Aorta (tissue), 5 donors: ENCODE measurements at regions not wholly inside any gene's neighbourhood (a gene's known extent, or its start where the extent isn't known, plus 50 kb on each side); places are given as distances from the start of the nearest gene placed in this dataset.

ENCODE experiments used
- ATAC-seq: fragments of 200-7000 bp; cut with Tn5 transposase; one replicate; pipeline ENCODE4 v1.9.1; 2022; ENCODE audit warnings: moderate library complexity; ENCODE audit not compliant: low FRiP score
- DNase-seq, 2 donors: peaks; one replicate each; pipeline ENCODE4 v3.0.0-alpha.2; 2020
- H3K27ac ChIP-seq, 2 donors: one replicate each; pipeline ENCODE4 v1.5.1; 2013; ENCODE audit warnings: low read length in 2 of 2, mild to moderate bottlenecking in 2 of 2, moderate library complexity in 2 of 2, control low read depth in 1 of 2, inconsistent platforms in 1 of 2, low read depth in 1 of 2
- H3K27me3 ChIP-seq, 2 donors: one replicate each; pipeline ENCODE4 v1.6.1; 2013; ENCODE audit warnings: control low read depth in 1 of 2, low read length in 1 of 2, mild to moderate bottlenecking in 1 of 2, moderate library complexity in 1 of 2; ENCODE audit not compliant: insufficient read depth in 2 of 2, control insufficient read depth in 1 of 2
- H3K36me3 ChIP-seq, 2 donors: one replicate each; pipeline ENCODE4 v1.6.1; 2013; ENCODE audit warnings: control low read depth in 1 of 2, low read length in 1 of 2, mild to moderate bottlenecking in 1 of 2; ENCODE audit not compliant: insufficient read depth in 2 of 2, control insufficient read depth in 1 of 2
- H3K4me1 ChIP-seq, 2 donors: one replicate each; pipeline ENCODE4 v1.6.1; 2013; ENCODE audit warnings: low read length in 2 of 2, control low read depth in 1 of 2, mild to moderate bottlenecking in 1 of 2, moderate library complexity in 1 of 2; ENCODE audit not compliant: insufficient read depth in 2 of 2, control insufficient read depth in 1 of 2
- H3K4me3 ChIP-seq, 2 donors: one replicate each; pipeline ENCODE4 v1.5.1; 2013; ENCODE audit warnings: low read length in 2 of 2, control low read depth in 1 of 2, mild to moderate bottlenecking in 1 of 2
- H3K9me3 ChIP-seq: one replicate; pipeline ENCODE4 v1.6.1; 2013; ENCODE audit warnings: mild to moderate bottlenecking, low read length; ENCODE audit not compliant: control insufficient read depth
- WGBS, 2 donors: extraction: QIAGEN DNeasy Blood & Tissue Kit; methylation state at CpG; one replicate each; pipeline ENCODE4 v1.1.7; 2013; 5-methylcytosine and 5-hydroxymethylcytosine counted together
- intact Hi-C, 2 donors: fragments of 100-400 bp; cut with DNase I; formaldehyde crosslinking; loops; one replicate each; pipeline versions ENCODE4 v1.14.2 to v1.15.0; 2022
- donor health status: healthy with polysubstance abuse.
- donor health status: Bipolar disorder and iron deficiency.
- donor health status: DM: no; HTN: no; CAD: no.
- donor health status: DM: no; HTN: no; CAD: no.
- donor health status: DM: yes; HTN: yes; CAD: no.

DNA sequence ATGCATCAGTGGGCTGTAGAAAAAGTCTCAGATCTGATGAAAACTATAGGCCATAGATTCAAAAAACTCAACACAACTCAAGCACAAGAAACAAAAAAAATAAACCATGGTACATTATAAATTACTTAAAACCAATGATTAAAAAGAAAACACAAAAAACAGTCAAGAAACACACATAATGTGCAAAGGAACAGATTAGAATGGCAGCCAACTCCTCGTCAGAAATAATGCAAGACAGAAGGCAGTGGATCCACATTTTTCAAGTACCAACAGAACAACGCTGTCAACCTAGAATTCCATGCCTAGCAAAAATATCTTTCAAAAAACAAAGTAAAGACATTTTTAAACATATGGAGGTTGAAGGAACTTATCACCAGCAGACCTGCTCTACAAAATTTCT, 69.7 kb downstream of the PSMB1 start:
- 64 to 65% methylated on average over 2 of the region's 2 CpGs for WGBS, 2 donors
- H3K4me3 ChIP-seq = no peak overlapping the region
- ATAC-seq (no peak), DNase-seq (no peak)
- no peaks in the 10 kb centered on the region for H3K4me1 ChIP-seq
- H3K9me3 ChIP-seq = no peaks in the 10 kb centered on the region
- no peaks in the 10 kb centered on the region for H3K36me3 ChIP-seq
- no peak overlapping the region for H3K27ac ChIP-seq
- no peaks in the 10 kb centered on the region for H3K27me3 ChIP-seq
- intact Hi-C loops = no loop called here

DNA sequence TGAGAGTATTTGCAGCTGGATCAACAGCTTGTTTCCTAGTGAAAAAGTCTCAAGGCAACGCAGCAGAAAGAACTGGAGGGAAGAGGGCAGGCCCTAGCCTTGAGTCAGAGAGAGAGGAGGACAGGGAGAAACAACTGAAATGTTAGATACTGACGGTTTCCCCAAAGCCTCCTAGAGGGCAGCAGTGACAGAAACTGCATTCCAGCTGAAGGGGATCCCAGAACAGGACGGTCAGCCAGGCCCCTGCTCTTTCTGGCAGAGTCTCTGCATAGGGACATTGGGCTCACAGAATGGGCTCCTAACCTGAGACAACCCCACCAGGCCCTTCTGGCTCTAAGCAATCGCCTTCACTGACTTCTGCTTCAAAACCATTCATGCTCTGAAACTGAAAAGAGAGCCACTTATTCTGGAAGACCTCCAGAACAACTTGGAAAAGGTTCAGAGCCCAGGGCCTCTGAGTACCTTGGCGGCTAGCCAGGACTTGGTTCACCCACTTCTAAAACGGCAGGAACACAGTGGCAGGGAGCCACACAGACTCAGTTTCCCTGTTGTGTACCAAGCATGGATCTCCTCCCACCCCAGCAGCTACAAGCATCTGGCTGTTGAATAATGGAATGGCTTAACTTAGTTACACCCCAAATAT, 72.9 kb downstream of the PSMB1 start:
- no peak for DNase-seq
- no peak overlapping the region for H3K27ac ChIP-seq
- H3K36me3 ChIP-seq = no peaks in the 10 kb centered on the region
- H3K9me3 ChIP-seq = no peaks in the 10 kb centered on the region
- intact Hi-C loops = no loop called here
- H3K4me1 ChIP-seq = no peaks in the 10 kb centered on the region
- no peak for ATAC-seq
- H3K4me3 ChIP-seq = no peak overlapping the region
- no peaks in the 10 kb centered on the region for H3K27me3 ChIP-seq
- 13 to 17% methylated on average over 6 of the region's 6 CpGs for WGBS, 2 donors

DNA sequence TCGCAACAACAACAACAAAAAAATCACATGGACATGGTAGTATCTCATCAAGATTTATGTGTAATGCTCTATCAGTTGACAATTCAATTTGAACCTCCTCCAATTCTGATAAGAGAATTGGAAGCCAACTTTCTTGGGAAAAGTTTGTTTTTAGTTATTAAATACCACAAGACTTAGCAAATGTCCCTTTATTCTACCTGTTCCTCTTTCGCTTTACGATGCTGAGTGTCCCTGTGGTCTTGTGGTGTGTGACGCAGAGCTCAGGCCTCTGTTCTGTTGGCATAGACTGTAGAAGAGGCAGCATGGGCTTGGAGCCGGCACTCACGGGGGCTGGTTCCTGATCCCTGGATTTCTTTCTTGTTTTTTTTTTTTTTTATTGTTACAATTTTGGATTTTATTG, 76.7 kb downstream of the PSMB1 start:
- no peaks in the 10 kb centered on the region for H3K4me1 ChIP-seq
- no peak overlapping the region for H3K4me3 ChIP-seq
- no peaks in the 10 kb centered on the region for H3K27me3 ChIP-seq
- no peaks in the 10 kb centered on the region for H3K36me3 ChIP-seq
- DNase-seq (no peak), ATAC-seq (no peak)
- intact Hi-C loops = no loop called here
- H3K9me3 ChIP-seq = no peaks in the 10 kb centered on the region
- no peak overlapping the region for H3K27ac ChIP-seq
- 93% methylated on average over 6 of the region's 6 CpGs for WGBS, 2 donors

DNA sequence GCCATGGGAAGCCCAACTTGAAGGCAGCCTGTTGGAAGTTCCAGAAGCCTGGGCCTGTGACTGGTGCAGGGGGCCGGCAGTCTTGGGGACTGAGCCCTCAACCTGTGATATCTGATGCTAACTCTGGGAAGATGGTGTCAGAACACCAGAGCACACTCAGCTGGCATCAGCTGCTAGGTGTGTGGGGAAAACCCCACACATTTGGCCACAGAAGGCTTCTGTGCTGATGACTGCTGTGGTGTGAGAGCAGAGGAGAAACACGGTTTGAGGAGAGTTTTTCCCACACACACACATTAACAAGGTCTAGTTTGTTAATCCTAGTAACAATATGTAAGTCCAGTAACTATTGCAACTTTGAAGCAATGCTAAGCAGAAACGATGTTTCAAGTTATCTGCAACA, 78.0 kb downstream of the PSMB1 start:
- Histone ChIP-seq H3K4me1 (no peaks in the 10 kb centered on the region), H3K9me3 (no peaks in the 10 kb centered on the region), H3K27ac (no peak overlapping the region), H3K4me3 (no peak overlapping the region), H3K36me3 (no peaks in the 10 kb centered on the region), H3K27me3 (no peaks in the 10 kb centered on the region)
- intact Hi-C loops = no loop called here
- no peak for ATAC-seq
- WGBS, 2 donors = 77 to 82% methylated on average over 3 of the region's 3 CpGs
- DNase-seq = no peak

DNA sequence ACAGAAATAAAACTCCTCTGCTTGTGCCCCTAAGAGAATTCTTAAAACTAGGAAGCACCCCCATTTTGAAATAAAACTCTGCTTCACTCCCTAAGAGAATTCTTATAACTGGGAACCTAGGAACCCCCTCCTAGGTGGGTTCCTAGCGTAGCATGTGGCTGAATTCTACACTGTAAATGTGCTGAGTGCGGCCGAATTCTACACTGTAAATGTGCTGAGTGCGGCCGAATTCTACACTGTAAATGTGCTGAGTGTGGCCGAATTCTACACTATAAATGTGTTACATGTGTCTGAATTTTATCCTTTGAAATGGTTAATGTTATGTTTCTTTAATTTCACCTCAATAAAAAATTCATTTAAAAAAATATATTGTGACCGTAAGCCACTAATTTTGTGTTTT, 79.3 kb downstream of the PSMB1 start:
- no peak overlapping the region for H3K27ac ChIP-seq
- 82 to 89% methylated on average over 7 of the region's 7 CpGs for WGBS, 2 donors
- no peaks in the 10 kb centered on the region for H3K27me3 ChIP-seq
- DNase-seq (no peak), ATAC-seq (no peak)
- no peaks in the 10 kb centered on the region for H3K9me3 ChIP-seq
- H3K4me1 ChIP-seq = no peaks in the 10 kb centered on the region
- H3K4me3 ChIP-seq = no peak overlapping the region
- no peaks in the 10 kb centered on the region for H3K36me3 ChIP-seq
- intact Hi-C loops = no loop called here

DNA sequence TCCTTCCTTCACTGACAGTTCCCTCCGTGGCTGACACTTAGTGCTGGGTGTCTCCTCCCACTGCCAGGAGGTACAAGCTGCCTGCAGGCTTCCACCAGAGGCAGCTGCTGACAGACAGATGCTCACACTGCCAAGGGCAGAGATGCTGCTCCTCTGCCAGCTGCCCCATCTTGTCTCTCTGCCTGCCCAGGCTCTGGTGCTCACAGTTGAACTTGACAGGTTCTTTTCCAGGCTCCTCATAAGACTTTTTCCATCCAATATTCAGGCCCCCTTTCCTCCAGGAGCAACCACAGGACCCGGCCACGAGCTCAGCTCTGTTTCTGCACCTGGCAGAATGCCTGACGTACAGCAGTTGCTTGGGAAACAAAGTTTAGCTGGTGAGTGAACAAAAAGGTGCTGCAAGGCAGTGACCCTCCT, 79.8 kb downstream of the PSMB1 start:
- H3K27ac ChIP-seq = no peak overlapping the region
- H3K4me3 ChIP-seq = no peak overlapping the region
- no peaks in the 10 kb centered on the region for H3K9me3 ChIP-seq
- DNase-seq (no peak), ATAC-seq (no peak)
- intact Hi-C loops = no loop called here
- H3K4me1 ChIP-seq = no peaks in the 10 kb centered on the region
- H3K36me3 ChIP-seq = no peaks in the 10 kb centered on the region
- no peaks in the 10 kb centered on the region for H3K27me3 ChIP-seq
- WGBS, 2 donors = 11 to 19% methylated on average over 4 of the region's 4 CpGs

DNA sequence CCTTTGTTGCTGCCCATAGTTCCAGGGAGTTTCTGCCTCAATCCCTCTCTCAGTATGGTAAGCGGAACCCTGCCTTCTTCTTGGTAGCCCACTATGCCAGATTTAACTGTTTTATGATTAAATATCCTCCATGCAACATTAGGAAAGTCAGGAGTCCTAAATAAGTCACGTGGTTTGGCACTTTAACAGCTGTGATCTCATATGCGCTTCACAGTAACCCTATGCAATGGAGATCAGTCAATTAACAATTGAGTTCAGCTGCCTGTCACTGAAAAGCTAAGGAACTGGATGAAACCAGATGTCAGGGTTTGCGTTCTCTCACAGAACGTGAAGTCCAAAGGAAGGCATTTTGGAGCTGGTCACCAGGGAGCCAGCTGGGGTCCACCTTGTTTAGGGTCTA, 81.6 kb downstream of the PSMB1 start:
- 73 to 83% methylated on average over 5 of the region's 5 CpGs for WGBS, 2 donors
- DNase-seq (no peak), ATAC-seq (no peak)
- Histone ChIP-seq H3K27ac (no peak overlapping the region), H3K27me3 (no peaks in the 10 kb centered on the region), H3K4me3 (no peak overlapping the region), H3K36me3 (no peaks in the 10 kb centered on the region), H3K4me1 (no peaks in the 10 kb centered on the region), H3K9me3 (no peaks in the 10 kb centered on the region)
- intact Hi-C loops = no loop called here

DNA sequence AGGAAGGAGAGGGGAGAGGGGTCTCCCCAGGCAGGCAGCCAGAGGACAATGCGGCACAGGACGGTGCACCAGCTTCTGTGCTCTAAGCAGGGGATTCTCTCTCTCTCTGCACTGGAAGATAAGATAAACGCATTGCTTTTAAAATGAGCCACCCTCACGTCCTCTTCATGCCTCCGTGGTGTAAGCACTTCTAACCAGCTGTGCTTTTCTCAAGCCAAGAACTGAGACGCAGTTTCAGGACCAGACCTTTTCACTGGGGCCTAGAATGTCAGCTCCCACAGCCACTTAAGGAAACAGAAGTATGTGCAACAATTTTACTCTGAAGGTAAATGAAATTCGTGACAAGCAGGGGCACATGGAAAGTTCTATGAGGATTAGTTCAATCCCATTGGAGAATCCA, 82.4 kb downstream of the PSMB1 start:
- H3K4me3 ChIP-seq = no peak overlapping the region
- no peaks in the 10 kb centered on the region for H3K27me3 ChIP-seq
- ATAC-seq (no peak), DNase-seq (no peak)
- no peaks in the 10 kb centered on the region for H3K36me3 ChIP-seq
- no peaks in the 10 kb centered on the region for H3K4me1 ChIP-seq
- no peak overlapping the region for H3K27ac ChIP-seq
- H3K9me3 ChIP-seq = no peaks in the 10 kb centered on the region
- intact Hi-C loops = no loop called here
- WGBS, 2 donors = 54 to 63% methylated on average over 7 of the region's 7 CpGs

DNA sequence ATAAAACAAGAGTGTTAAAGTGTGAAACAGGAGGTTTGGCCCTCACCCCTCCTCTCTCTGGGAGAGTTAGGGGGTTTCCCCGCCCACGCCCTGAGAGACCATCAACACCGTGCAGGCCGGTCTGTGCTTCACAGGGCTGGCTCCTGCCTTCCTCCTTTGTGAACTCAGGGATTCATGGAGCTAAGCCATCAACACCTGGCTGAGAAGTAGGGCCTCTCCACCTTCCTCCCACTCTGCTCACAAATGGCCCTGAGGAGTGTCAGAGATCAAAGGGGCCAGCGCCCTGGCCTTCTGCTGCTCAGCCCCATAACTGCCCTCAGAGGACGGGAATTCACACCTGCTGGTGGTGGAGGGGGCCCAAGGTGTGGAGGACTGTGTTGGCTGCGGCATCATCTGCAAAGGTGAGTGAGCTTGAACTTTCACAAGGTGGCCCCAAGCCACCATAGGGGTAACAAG, 88.6 kb downstream of the PSMB1 start:
- no peak overlapping the region for H3K27ac ChIP-seq
- intact Hi-C loops = no loop called here
- H3K36me3 ChIP-seq = no peaks in the 10 kb centered on the region
- no peak overlapping the region for H3K4me3 ChIP-seq
- no peaks in the 10 kb centered on the region for H3K27me3 ChIP-seq
- WGBS, 2 donors = 91 to 93% methylated on average over 7 of the region's 7 CpGs
- H3K9me3 ChIP-seq = no peaks in the 10 kb centered on the region
- ATAC-seq (no peak), DNase-seq (no peak)
- H3K4me1 ChIP-seq = no peaks in the 10 kb centered on the region
